GM23338 (cell line): ENCODE measurements at regions not wholly inside any gene's neighbourhood (a gene's known extent, or its start where the extent isn't known, plus 50 kb on each side); places are given as distances from the start of the nearest gene placed in this dataset.

ENCODE experiments used
- ATAC-seq: fragments of 200-7000 bp; cut with Tn5 transposase; 3 replicates; pipeline ENCODE4 v1.9.1; 2020
- DNase-seq: peaks from one replicate; pipeline ENCODE4 v3.0.0-alpha.2; 2015; ENCODE audit warnings: low spot score
- H2AFZ ChIP-seq: fragments of 200-600 bp; sonication (generic); 2 replicates; pipeline ENCODE4 v1.8.0; 2016; ENCODE audit warnings: antibody characterized with exemption, mild to moderate bottlenecking, moderate library complexity
- H3F3A ChIP-seq: fragments of 200-600 bp; sonication (generic); replicated peaks from 2 replicates; pipeline ENCODE4 v1.8.0; 2017; ENCODE audit warnings: antibody characterized with exemption, mixed run types, low read depth
- H3K27ac ChIP-seq: fragments of 200-600 bp; sonication (generic); 2 replicates; pipeline ENCODE4 v1.6.1; 2016; ENCODE audit warnings: low read depth
- H3K27me3 ChIP-seq: fragments of 200-600 bp; sonication (generic); 2 replicates; pipeline ENCODE4 v1.8.0; 2016; ENCODE audit warnings: mild to moderate bottlenecking, mixed run types, moderate library complexity; ENCODE audit not compliant: insufficient read depth
- H3K36me3 ChIP-seq: fragments of 200-600 bp; sonication (generic); 2 replicates; pipeline ENCODE4 v1.8.0; 2016; ENCODE audit warnings: mild to moderate bottlenecking; ENCODE audit not compliant: insufficient read depth
- H3K4me1 ChIP-seq: fragments of 200-600 bp; sonication (generic); 2 replicates; pipeline ENCODE4 v1.8.0; 2016; ENCODE audit warnings: mild to moderate bottlenecking, moderate library complexity; ENCODE audit not compliant: insufficient read depth
- H3K4me2 ChIP-seq: fragments of 200-600 bp; sonication (generic); 2 replicates; pipeline ENCODE4 v1.7.1; 2017; ENCODE audit warnings: mixed run types
- H3K4me3 ChIP-seq: fragments of 200-600 bp; sonication (generic); 2 replicates; pipeline ENCODE4 v1.6.1; 2016; ENCODE audit warnings: mixed run types
- H3K79me2 ChIP-seq: fragments of 200-600 bp; sonication (generic); replicated peaks from 2 replicates; pipeline ENCODE4 v1.8.0; 2017; ENCODE audit warnings: mild to moderate bottlenecking; ENCODE audit not compliant: insufficient read depth
- H3K9me2 ChIP-seq: fragments of 200-600 bp; sonication (generic); 2 replicates; pipeline ENCODE4 v1.8.0; 2017; ENCODE audit not compliant: insufficient read depth
- H4K20me1 ChIP-seq: fragments of 200-600 bp; sonication (generic); replicated peaks from 2 replicates; pipeline ENCODE4 v1.8.0; 2017; ENCODE audit warnings: mild to moderate bottlenecking; ENCODE audit not compliant: insufficient read depth
- H3K27ac Mint-ChIP-seq: 2 replicates; pipeline ENCODE4 v1.8.0; 2020; ENCODE audit warnings: inconsistent platforms, mild to moderate bottlenecking, moderate library complexity, mixed read lengths
- H3K27me3 Mint-ChIP-seq: 3 replicates; pipeline ENCODE4 v1.8.0; 2022; ENCODE audit warnings: low read depth, mild to moderate bottlenecking, moderate library complexity, mixed read lengths, inconsistent platforms; ENCODE audit not compliant: insufficient read depth, poor library complexity
- H3K36me3 Mint-ChIP-seq: 3 replicates; pipeline ENCODE4 v1.8.0; 2021; ENCODE audit warnings: low read depth, mild to moderate bottlenecking, inconsistent platforms, moderate library complexity, mixed read lengths
- H3K4me1 Mint-ChIP-seq: 3 replicates; pipeline ENCODE4 v1.8.0; 2020; ENCODE audit warnings: mild to moderate bottlenecking, inconsistent platforms, mixed read lengths
- H3K4me3 Mint-ChIP-seq: 3 replicates; pipeline ENCODE4 v1.8.0; 2021; ENCODE audit warnings: moderate library complexity, mild to moderate bottlenecking, inconsistent platforms, mixed read lengths
- H3K9me3 Mint-ChIP-seq: 3 replicates; pipeline ENCODE4 v1.8.0; 2020; ENCODE audit warnings: moderate library complexity, mild to moderate bottlenecking, inconsistent platforms, mixed read lengths
- ETS1 ChIP-seq: IDR thresholded peaks from 2 replicates; pipeline ENCODE4 v1.6.1; 2016; ENCODE audit warnings: antibody characterized with exemption
- EZH2 ChIP-seq: fragments of 200-600 bp; sonication (generic); IDR thresholded peaks from one replicate; pipeline ENCODE4 v1.8.0; 2017; ENCODE audit warnings: antibody characterized with exemption, mild to moderate bottlenecking, low read depth; ENCODE audit not compliant: unreplicated experiment
- EZH2phosphoT487 ChIP-seq: fragments of 200-600 bp; sonication (generic); IDR thresholded peaks from one replicate; pipeline ENCODE4 v1.8.1; 2018; ENCODE audit warnings: antibody characterized with exemption; ENCODE audit not compliant: unreplicated experiment
- JUNB ChIP-seq: IDR thresholded peaks from one replicate; pipeline ENCODE4 v1.6.1; 2016; ENCODE audit warnings: antibody characterized with exemption; ENCODE audit not compliant: unreplicated experiment
- NANOG ChIP-seq: IDR thresholded peaks from 2 replicates; pipeline ENCODE4 v1.6.1; 2016; ENCODE audit warnings: antibody characterized with exemption, borderline replicate concordance
- POLR2AphosphoS5 ChIP-seq: IDR thresholded peaks from 2 replicates; pipeline ENCODE4 v1.6.1; 2016; ENCODE audit warnings: antibody characterized with exemption, low read depth
- REST ChIP-seq: IDR thresholded peaks from one replicate; pipeline ENCODE4 v1.6.1; 2018; ENCODE audit warnings: antibody characterized with exemption; ENCODE audit not compliant: unreplicated experiment
- STAT1 ChIP-seq: IDR thresholded peaks from one replicate; pipeline ENCODE4 v1.6.1; 2016; ENCODE audit warnings: antibody characterized with exemption; ENCODE audit not compliant: unreplicated experiment
- ZNF462 ChIP-seq: fragments of 250-450 bp; sonication (Bioruptor Pico); IDR thresholded peaks from 2 replicates; pipeline ENCODE4 v1.5.0; 2020; ENCODE audit warnings: mild to moderate bottlenecking, moderate library complexity

GRCh38 chr1:168989985-168990384 lies 116.5 kb upstream of the ATP1B1 start:
- ATAC-seq, result no peak
- H3F3A ChIP-seq, result no peaks in the 10 kb centered on the region
- Mint-ChIP-seq H3K36me3 (no peaks in the 10 kb centered on the region), H3K27ac (no peak overlapping the region), H3K27me3 (no peaks in the 10 kb centered on the region), H3K4me3 (no peak overlapping the region), H3K4me1 (no peaks in the 10 kb centered on the region), H3K9me3 (no peaks in the 10 kb centered on the region; the same call in 2 of the 3 replicates)
- no peak for DNase-seq
- H3K4me1 ChIP-seq, result no peaks in the 10 kb centered on the region
- H3K36me3 ChIP-seq, result no peaks in the 10 kb centered on the region
- H3K79me2 ChIP-seq, result no peaks in the 10 kb centered on the region
- H4K20me1 ChIP-seq, result no peaks in the 10 kb centered on the region
- no peaks in the 10 kb centered on the region for H3K27me3 ChIP-seq
- TF ChIP-seq REST, result no peak
- TF ChIP-seq NANOG, result no peak
- no peak for TF ChIP-seq STAT1
- TF ChIP-seq EZH2, result no peak
- TF ChIP-seq ZNF462 (CRISPR knock-in tag), result no peak
- no peak for TF ChIP-seq JUNB
- TF ChIP-seq POLR2AphosphoS5, result no peak
- TF ChIP-seq EZH2phosphoT487, result no peak
- no peak for TF ChIP-seq ETS1
- H3K4me2 ChIP-seq, result no peak overlapping the region
- H3K9me2 ChIP-seq, result no peaks in the 10 kb centered on the region
- no peak overlapping the region for H3K4me3 ChIP-seq
- H2AFZ ChIP-seq, result no peak overlapping the region
- H3K27ac ChIP-seq, result no peak overlapping the region
